HepG2 (cell line): ENCODE measurements at regions not wholly inside any gene's neighbourhood (a gene's known extent, or its start where the extent isn't known, plus 50 kb on each side); places are given as distances from the start of the nearest gene placed in this dataset.

Experiments used
- CREB3 ChIP-seq: sonication (generic); formaldehyde crosslinking; IDR thresholded peaks from 2 replicates; pipeline ENCODE4 v1.5.0; 2020; ENCODE audit warnings: missing genetic modification reagents
- MAF1 ChIP-seq: sonication (generic); formaldehyde crosslinking; IDR thresholded peaks from 2 replicates; pipeline ENCODE4 v1.5.0; 2020; ENCODE audit warnings: missing genetic modification reagents, borderline replicate concordance
- SUZ12 ChIP-seq: fragments of 150-350 bp; IDR thresholded peaks from 2 replicates; pipeline ENCODE4 v1.6.1; 2014; ENCODE audit warnings: low read depth, low read length
- ZNF264 ChIP-seq: sonication (generic); formaldehyde crosslinking; IDR thresholded peaks from 2 replicates; pipeline ENCODE4 v1.4.0; 2020; ENCODE audit warnings: missing genetic modification reagents
- ZNF530 ChIP-seq: sonication (generic); formaldehyde crosslinking; IDR thresholded peaks from 2 replicates; pipeline ENCODE4 v1.5.0; 2020; ENCODE audit warnings: low read depth, mild to moderate bottlenecking, missing genetic modification reagents
- ZNF646 ChIP-seq: sonication (generic); formaldehyde crosslinking; IDR thresholded peaks from 2 replicates; pipeline ENCODE4 v1.9.0; 2021; ENCODE audit warnings: mild to moderate bottlenecking, missing genetic modification reagents
- ZNF703 ChIP-seq: sonication (generic); formaldehyde crosslinking; IDR thresholded peaks from 2 replicates; pipeline ENCODE4 v1.5.1; 2020; ENCODE audit warnings: missing genetic modification reagents, mild to moderate bottlenecking, moderate library complexity, borderline replicate concordance
- ZSCAN30 ChIP-seq: sonication (generic); formaldehyde crosslinking; IDR thresholded peaks from 2 replicates; pipeline ENCODE4 v1.5.0; 2020; ENCODE audit warnings: mild to moderate bottlenecking, missing genetic modification reagents

- no peak for TF ChIP-seq ZNF646 (CRISPR knock-in tag)
- no peak for TF ChIP-seq CREB3 (CRISPR knock-in tag)
- TF ChIP-seq MAF1 (CRISPR knock-in tag), result no peak
- TF ChIP-seq ZNF530, result no peak
- no peak for TF ChIP-seq ZNF703 (CRISPR knock-in tag)
- no peak for TF ChIP-seq ZSCAN30 (CRISPR knock-in tag)
- no peak for TF ChIP-seq SUZ12
- no peak for TF ChIP-seq ZNF264 (CRISPR knock-in tag)
- TF ChIP-seq, all 625 proteins: peak for 0
These were observed 80.5 kb downstream of the IRX2 start (continued) for GRCh38 chr5:2670940-2671339.
